Liver (tissue), 8 donors: ENCODE measurements at regions not wholly inside any gene's neighbourhood (a gene's known extent, or its start where the extent isn't known, plus 50 kb on each side); places are given as distances from the start of the nearest gene placed in this dataset.

Experiments
- DNase-seq: peaks from one replicate; pipeline ENCODE4 v3.0.0-alpha.2; 2017; ENCODE audit warnings: low spot score
- H3K27ac ChIP-seq, 2 donors: one replicate each; pipeline ENCODE4 v1.7.0; 2013; ENCODE audit warnings: inconsistent platforms in 2 of 2, low read length in 2 of 2, control low read depth in 1 of 2, low read depth in 1 of 2, mild to moderate bottlenecking in 1 of 2
- H3K27me3 ChIP-seq, 4 donors: one replicate each; pipeline versions ENCODE4 v1.6.1 to v1.7.0; 2013; ENCODE audit warnings: low read length in 3 of 4, inconsistent platforms in 1 of 4, mild to moderate bottlenecking in 1 of 4, moderate library complexity in 1 of 4; ENCODE audit not compliant: control insufficient read depth in 4 of 4, insufficient read depth in 4 of 4
- H3K36me3 ChIP-seq, 4 donors: one replicate each; pipeline versions ENCODE4 v1.6.1 to v1.7.0; 2013; ENCODE audit warnings: low read length in 3 of 4, mild to moderate bottlenecking in 3 of 4, low read depth in 1 of 4, moderate library complexity in 1 of 4; ENCODE audit not compliant: control insufficient read depth in 4 of 4, insufficient read depth in 3 of 4
- H3K4me1 ChIP-seq, 4 donors: one replicate each; pipeline versions ENCODE4 v1.6.1 to v1.7.0; 2013; ENCODE audit warnings: low read length in 3 of 4, mild to moderate bottlenecking in 3 of 4, moderate library complexity in 1 of 4; ENCODE audit not compliant: control insufficient read depth in 4 of 4, insufficient read depth in 4 of 4
- H3K4me3 ChIP-seq, 3 donors: one replicate each; pipeline versions ENCODE4 v1.6.1 to v1.7.0; 2013; ENCODE audit warnings: low read length in 3 of 3, control low read depth in 1 of 3, low read depth in 1 of 3, mild to moderate bottlenecking in 1 of 3
- H3K9ac ChIP-seq, 2 donors: one replicate each; pipeline ENCODE4 v1.7.0; 2013; ENCODE audit warnings: low read length in 2 of 2, mild to moderate bottlenecking in 2 of 2, moderate library complexity in 2 of 2, control low read depth in 1 of 2, low read depth in 1 of 2
- H3K9me3 ChIP-seq, 4 donors: one replicate each; pipeline versions ENCODE4 v1.6.1 to v1.7.0; 2013; ENCODE audit warnings: low read length in 3 of 4; ENCODE audit not compliant: control insufficient read depth in 4 of 4
- ATF3 ChIP-seq: IDR thresholded peaks from 2 replicates; pipeline ENCODE4 v1.6.1; 2016; ENCODE audit warnings: antibody characterized with exemption
- CTCF ChIP-seq: fragments of 150-350 bp; IDR thresholded peaks from 2 replicates; pipeline ENCODE4 v1.5.1; 2017; ENCODE audit warnings: improper control_type of control experiment, low read depth, low read length; ENCODE audit not compliant: missing input control
- EGR1 ChIP-seq, 2 donors: IDR thresholded peaks; 2 replicates each; pipeline ENCODE4 v1.6.1; 2016 to 2018; ENCODE audit warnings: antibody characterized with exemption in 2 of 2, low read depth in 2 of 2
- FOXA1 ChIP-seq: IDR thresholded peaks from 2 replicates; pipeline ENCODE4 v1.6.1; 2016; ENCODE audit warnings: antibody characterized with exemption
- GABPA ChIP-seq, 2 donors: IDR thresholded peaks in 1 of 2; conservative IDR thresholded peaks in 1 of 2; 2 replicates each; pipeline ENCODE4 v1.6.1; 2016; ENCODE audit warnings: antibody characterized with exemption in 2 of 2, mild to moderate bottlenecking in 1 of 2, moderate library complexity in 1 of 2
- HNF4A ChIP-seq, 2 donors: conservative IDR thresholded peaks; 2 replicates each; pipeline ENCODE4 v1.6.1; 2016; ENCODE audit warnings: antibody characterized with exemption in 2 of 2, mild to moderate bottlenecking in 2 of 2
- JUND ChIP-seq, 2 donors: IDR thresholded peaks; 2 replicates each; pipeline ENCODE4 v1.6.1; 2016; ENCODE audit warnings: antibody characterized with exemption in 2 of 2
- MAX ChIP-seq: IDR thresholded peaks from 2 replicates; pipeline ENCODE4 v1.6.1; 2016; ENCODE audit warnings: antibody characterized with exemption
- NR2F2 ChIP-seq: IDR thresholded peaks from 2 replicates; pipeline ENCODE4 v1.6.1; 2016; ENCODE audit warnings: antibody characterized with exemption
- REST ChIP-seq: IDR thresholded peaks from 2 replicates; pipeline ENCODE4 v1.6.1; 2016; ENCODE audit warnings: antibody characterized with exemption, mild to moderate bottlenecking
- RXRA ChIP-seq, 2 donors: IDR thresholded peaks; 2 replicates each; pipeline ENCODE4 v1.6.1; 2017 to 2018; ENCODE audit warnings: antibody characterized with exemption in 2 of 2, mild to moderate bottlenecking in 1 of 2
- TAF1 ChIP-seq: conservative IDR thresholded peaks from 2 replicates; pipeline ENCODE4 v1.6.1; 2016; ENCODE audit warnings: antibody characterized with exemption, mild to moderate bottlenecking
- WGBS: extraction: QIAGEN DNeasy Blood & Tissue Kit; methylation state at CpG from one replicate; pipeline ENCODE4 v1.1.7; 2013; 5-methylcytosine and 5-hydroxymethylcytosine counted together
- donor health status: healthy.
- donor health status: healthy.
- donor health status: healthy.
- donor health status: healthy.
- donor health status: healthy.

- no peak for DNase-seq
- H3K9me3 ChIP-seq, result no peaks in the 10 kb centered on the region
- peaks cover 0 to 2% (median 0%) of the 10 kb centered on the region in 4 donors for H3K27me3 ChIP-seq
- H3K27ac ChIP-seq, result no peak overlapping the region
- 84% methylated on average over 1 of the region's 1 CpG for WGBS
- H3K9ac ChIP-seq, result no peak overlapping the region
- no peaks in the 10 kb centered on the region for H3K4me1 ChIP-seq
- no peaks in the 10 kb centered on the region for H3K36me3 ChIP-seq
- TF ChIP-seq MAX, result no peak
- no peak for TF ChIP-seq REST
- TF ChIP-seq RXRA (IDR thresholded peaks at IDR 0.05), result no peak
- no peak for TF ChIP-seq CTCF
- no peak overlapping the region for H3K4me3 ChIP-seq
These were observed 870.6 kb upstream of the SLIT2 start for GRCh38 chr4:19381068-19381467.

- H3K4me1 ChIP-seq, result no peaks in the 10 kb centered on the region
- H3K27ac ChIP-seq, result no peak overlapping the region
- WGBS, result 75% methylated on average over 2 of the region's 2 CpGs
- no peak for TF ChIP-seq GABPA (IDR thresholded peaks at IDR 0.05 in 1 of 2, conservative IDR thresholded peaks at IDR 0.05 in 1 of 2)
- TF ChIP-seq NR2F2, result no peak
- no peak for TF ChIP-seq HNF4A (conservative IDR thresholded peaks at IDR 0.05)
- no peak for TF ChIP-seq EGR1 (IDR thresholded peaks at IDR 0.05; ENCODE audit: low read depth in 2 of 2)
- TF ChIP-seq ATF3, result no peak
- no peak for TF ChIP-seq TAF1
- TF ChIP-seq FOXA1, result no peak
- TF ChIP-seq MAX, result no peak
- no peak for DNase-seq
- H3K9me3 ChIP-seq, result no peaks in the 10 kb centered on the region
- H3K9ac ChIP-seq, result no peak overlapping the region
- H3K27me3 ChIP-seq, result peaks cover 0 to 2% (median 0%) of the 10 kb centered on the region in 4 donors
- no peaks in the 10 kb centered on the region for H3K36me3 ChIP-seq
- H3K4me3 ChIP-seq, result no peak overlapping the region
These were observed 871.1 kb upstream of the SLIT2 start for GRCh38 chr4:19380600-19380999.

- DNase-seq, result no peak
- WGBS, result 52% methylated on average over 6 of the region's 6 CpGs
- TF ChIP-seq CTCF (no peak), MAX (no peak), JUND (IDR thresholded peaks at IDR 0.05) (no peak), REST (no peak)
These were observed 872.5 kb upstream of the SLIT2 start for GRCh38 chr4:19379191-19379708.

More at GRCh38 chr4:19379191-19379708, 872.5 kb upstream of the SLIT2 start:
- Histone ChIP-seq H3K4me1 (no peaks in the 10 kb centered on the region), H3K36me3 (no peaks in the 10 kb centered on the region), H3K27me3 (peaks cover 0 to 2% (median under 1%) of the 10 kb centered on the region in 4 donors), H3K9ac (no peak overlapping the region), H3K27ac (no peak overlapping the region), H3K4me3 (no peak overlapping the region), H3K9me3 (no peaks in the 10 kb centered on the region)
